ENCODE measurements at regions not wholly inside any gene's neighbourhood (a gene's known extent, or its start where the extent isn't known, plus 50 kb on each side); places are given as distances from the start of the nearest gene placed in this dataset.

GRCh38 chr4:182014164-182014563 is 229.0 kb upstream of the TENM3 start:
- BruUV-seq (replicated peaks): no TSS peak

GRCh38 chr4:182015014-182015413 is 228.2 kb upstream of the TENM3 start:
- 60% methylated on average over 11 of the region's 11 CpGs for WGBS (ENCODE audit: low lambda C conversion rate)
- in situ Hi-C loops (cut with HindIII; ENCODE audit: extremely low pct_ligation_motif_present, low pct_unique_long_range_greater_than_20kb): no loop called here
- BruUV-seq (replicated peaks): no TSS peak
- no peaks in the 10 kb centered on the region for H4K20me1 ChIP-seq (ENCODE audit: insufficient read depth, low read length)
- DNase-seq (ENCODE audit: low spot score): no peak
- no peak for ATAC-seq
- intact Hi-C loops (cut with micrococcal nuclease; ENCODE audit: unreplicated experiment): no loop called here
- no peaks in the 10 kb centered on the region for H3K36me3 ChIP-seq (replicated peaks in 1 of 2; ENCODE audit: control insufficient read depth in 1 of 2, insufficient read depth in 2 of 2, low read length in 2 of 2)
- H3K4me3 ChIP-seq (replicated peaks in 1 of 3; ENCODE audit: insufficient read depth in 1 of 3, low read depth in 2 of 3, low read length in 3 of 3): no peak overlapping the region
- no peak overlapping the region for H2AFZ ChIP-seq (ENCODE audit: low read length)
- H3K79me2 ChIP-seq (ENCODE audit: insufficient read depth, low read length): no peaks in the 10 kb centered on the region
- no peak overlapping the region for H3K27ac ChIP-seq (ENCODE audit: extremely low read length, insufficient read depth, low read length)
- ChIA-PET POLR2A (no interaction called here), CTCF (ENCODE audit: low intra/inter-chr PET ratio, low total read pairs) (no interaction called here)
- no peak overlapping the region for H3K4me2 ChIP-seq (ENCODE audit: low read depth, low read length)
- H3K4me1 ChIP-seq (ENCODE audit: insufficient read depth, low read length): no peaks in the 10 kb centered on the region
- no peak overlapping the region for H3K9ac ChIP-seq (ENCODE audit: insufficient read depth, low read depth, low read length)
- H3K9me3 ChIP-seq (ENCODE audit: low read length): no peaks in the 10 kb centered on the region
- no peak for FAIRE-seq
- no peaks in the 10 kb centered on the region for H3K27me3 ChIP-seq (ENCODE audit: control insufficient read depth in 1 of 2, insufficient read depth in 2 of 2, low read length in 2 of 2)
- TF ChIP-seq NCOR1 (IDR thresholded peaks at IDR 0.05; ENCODE audit: borderline replicate concordance, low read length) (no peak), ZBTB21 (CRISPR knock-in tag; IDR thresholded peaks at IDR 0.05) (no peak), ZNF550 (CRISPR knock-in tag; IDR thresholded peaks at IDR 0.05; ENCODE audit: borderline replicate concordance) (no peak), ZNF670 (CRISPR knock-in tag; IDR thresholded peaks at IDR 0.05; ENCODE audit: borderline replicate concordance) (no peak), FOSL2 (CRISPR knock-in tag; IDR thresholded peaks at IDR 0.05) (no peak), ZNF101 (CRISPR knock-in tag; IDR thresholded peaks at IDR 0.05; ENCODE audit: borderline replicate concordance, low read depth) (no peak), HOXD1 (CRISPR knock-in tag; IDR thresholded peaks at IDR 0.05) (no peak), ZNF547 (CRISPR knock-in tag; IDR thresholded peaks at IDR 0.05) (no peak), PITX1 (CRISPR knock-in tag; IDR thresholded peaks at IDR 0.05) (no peak), TRAFD1 (CRISPR knock-in tag; IDR thresholded peaks at IDR 0.05; ENCODE audit: borderline replicate concordance) (no peak), NCOA2 (CRISPR knock-in tag; IDR thresholded peaks at IDR 0.05) (no peak), BHLHE40 (IDR thresholded peaks at IDR 0.05; ENCODE audit: low read length) (no peak), ATF3 (CRISPR knock-in tag; IDR thresholded peaks at IDR 0.05) (no peak), REXO4 (CRISPR knock-in tag; IDR thresholded peaks at IDR 0.05; ENCODE audit: borderline replicate concordance) (no peak), GLMP (CRISPR knock-in tag; IDR thresholded peaks at IDR 0.05; ENCODE audit: borderline replicate concordance) (no peak)

More at GRCh38 chr4:182014164-182014563, 229.0 kb upstream of the TENM3 start:
- Histone ChIP-seq H3K9me3 (ENCODE audit: low read length) (no peaks in the 10 kb centered on the region), H2AFZ (ENCODE audit: low read length) (no peak overlapping the region), H3K4me3 (replicated peaks in 1 of 3; ENCODE audit: insufficient read depth in 1 of 3, low read depth in 2 of 3, low read length in 3 of 3) (no peak overlapping the region), H4K20me1 (ENCODE audit: insufficient read depth, low read length) (no peaks in the 10 kb centered on the region), H3K4me2 (ENCODE audit: low read depth, low read length) (no peak overlapping the region), H3K27ac (ENCODE audit: extremely low read length, insufficient read depth, low read length) (no peak overlapping the region), H3K79me2 (ENCODE audit: insufficient read depth, low read length) (no peaks in the 10 kb centered on the region), H3K27me3 (ENCODE audit: control insufficient read depth in 1 of 2, insufficient read depth in 2 of 2, low read length in 2 of 2) (no peaks in the 10 kb centered on the region), H3K4me1 (ENCODE audit: insufficient read depth, low read length) (no peaks in the 10 kb centered on the region), H3K9ac (ENCODE audit: insufficient read depth, low read depth, low read length) (no peak overlapping the region), H3K36me3 (replicated peaks in 1 of 2; ENCODE audit: control insufficient read depth in 1 of 2, insufficient read depth in 2 of 2, low read length in 2 of 2) (no peaks in the 10 kb centered on the region)
- ChIA-PET CTCF (ENCODE audit: low intra/inter-chr PET ratio, low total read pairs) (no interaction called here), POLR2A (no interaction called here)
- DNase-seq (ENCODE audit: low spot score) (no peak), FAIRE-seq (no peak), ATAC-seq (no peak)
- intact Hi-C loops (cut with micrococcal nuclease; ENCODE audit: unreplicated experiment): no loop called here
- in situ Hi-C loops (cut with HindIII; ENCODE audit: extremely low pct_ligation_motif_present, low pct_unique_long_range_greater_than_20kb): no loop called here
- WGBS (ENCODE audit: low lambda C conversion rate): 10% methylated on average over 5 of the region's 5 CpGs
- TF ChIP-seq NR2F2 (IDR thresholded peaks at IDR 0.05; ENCODE audit: borderline replicate concordance, low read depth) (no peak), NR2C2 (CRISPR knock-in tag; IDR thresholded peaks at IDR 0.05; ENCODE audit: borderline replicate concordance) (no peak), ATF7 (IDR thresholded peaks at IDR 0.05) (peak; percentile 90), ATF7 (CRISPR knock-in tag; IDR thresholded peaks at IDR 0.05) (no peak), CREB1 (IDR thresholded peaks at IDR 0.05) (peak; percentile 93), CREB1 (CRISPR knock-in tag; IDR thresholded peaks at IDR 0.05) (no peak), ERF (CRISPR knock-in tag; IDR thresholded peaks at IDR 0.05) (no peak), NFE2L2 (IDR thresholded peaks at IDR 0.05; ENCODE audit: low read length) (no peak), GABPB1 (CRISPR knock-in tag; IDR thresholded peaks at IDR 0.05) (no peak)

Measured in HepG2 (cell line).